Loucy (cell line): ENCODE measurements at regions not wholly inside any gene's neighbourhood (a gene's known extent, or its start where the extent isn't known, plus 50 kb on each side); places are given as distances from the start of the nearest gene placed in this dataset.

Source experiments
- H2AFZ ChIP-seq: fragments of 200-600 bp; sonication (generic); 2 replicates; pipeline ENCODE4 v1.6.0; 2016; ENCODE audit warnings: antibody characterized with exemption, mild to moderate bottlenecking, low read length, moderate library complexity
- H3F3A ChIP-seq: fragments of 200-600 bp; 2 replicates; pipeline ENCODE4 v1.6.0; 2016; ENCODE audit warnings: antibody characterized with exemption, low read depth, mild to moderate bottlenecking
- H3K27me3 ChIP-seq: fragments of 200-600 bp; sonication (generic); 2 replicates; pipeline ENCODE4 v1.6.1; 2014; ENCODE audit warnings: low read length, mild to moderate bottlenecking; ENCODE audit not compliant: insufficient read depth, poor library complexity, severe bottlenecking
- H3K36me3 ChIP-seq: fragments of 200-600 bp; sonication (generic); 2 replicates; pipeline ENCODE4 v1.6.1; 2016; ENCODE audit warnings: low read length; ENCODE audit not compliant: insufficient read depth
- H3K4me1 ChIP-seq: fragments of 200-600 bp; sonication (generic); 2 replicates; pipeline ENCODE4 v1.5.1; 2014; ENCODE audit warnings: low read length, mild to moderate bottlenecking; ENCODE audit not compliant: insufficient read depth, poor library complexity, severe bottlenecking
- H3K4me2 ChIP-seq: fragments of 200-600 bp; sonication (generic); 2 replicates; pipeline ENCODE4 v1.6.0; 2014; ENCODE audit warnings: antibody characterized with exemption, low read length, low read depth, mild to moderate bottlenecking; ENCODE audit not compliant: poor library complexity, severe bottlenecking
- H3K4me3 ChIP-seq: fragments of 200-600 bp; sonication (generic); 2 replicates; pipeline ENCODE4 v1.5.1; 2014; ENCODE audit warnings: low read length, mild to moderate bottlenecking, mixed read lengths; ENCODE audit not compliant: poor library complexity, severe bottlenecking
- H3K79me2 ChIP-seq: fragments of 200-600 bp; sonication (generic); 2 replicates; pipeline ENCODE4 v1.6.1; 2014; ENCODE audit warnings: low read length; ENCODE audit not compliant: insufficient read depth
- H3K9ac ChIP-seq: fragments of 200-600 bp; sonication (generic); 2 replicates; pipeline ENCODE4 v1.6.0; 2014; ENCODE audit warnings: mild to moderate bottlenecking, low read depth, low read length, moderate library complexity; ENCODE audit not compliant: poor library complexity, severe bottlenecking
- H3K9me2 ChIP-seq: fragments of 200-600 bp; sonication (generic); replicated peaks from 2 replicates; pipeline ENCODE4 v1.6.1; 2016; ENCODE audit warnings: low read depth, low read length, mixed read lengths
- H3K9me3 ChIP-seq: fragments of 200-600 bp; sonication (generic); 2 replicates; pipeline ENCODE4 v1.6.1; 2014; ENCODE audit warnings: mild to moderate bottlenecking, antibody characterized with exemption, low read length, low read depth; ENCODE audit not compliant: insufficient read depth
- H4K20me1 ChIP-seq: fragments of 200-600 bp; sonication (generic); 2 replicates; pipeline ENCODE4 v1.6.0; 2014; ENCODE audit warnings: antibody characterized with exemption, low read length, mild to moderate bottlenecking; ENCODE audit not compliant: insufficient read depth, poor library complexity, severe bottlenecking
- EZH2phosphoT487 ChIP-seq: fragments of 200-600 bp; IDR thresholded peaks from 2 replicates; pipeline ENCODE4 v1.6.1; 2018; ENCODE audit warnings: antibody characterized with exemption, mild to moderate bottlenecking, moderate library complexity, borderline replicate concordance
- TF ChIP-seq, protein P1 (sequence below): fragments of 200-600 bp; sonication (generic); conservative IDR thresholded peaks from 2 replicates; pipeline ENCODE4 v1.5.1; 2014; ENCODE audit warnings: mild to moderate bottlenecking, antibody characterized with exemption, low read length

- H3K4me1 ChIP-seq = no peaks in the 10 kb centered on the region
- no peaks in the 10 kb centered on the region for H3K36me3 ChIP-seq
- no peaks in the 10 kb centered on the region for H3K27me3 ChIP-seq
- no peak overlapping the region for H2AFZ ChIP-seq
- H3K4me2 ChIP-seq = no peak overlapping the region
- H3K9ac ChIP-seq = no peak overlapping the region
- no peaks in the 10 kb centered on the region for H3K79me2 ChIP-seq
- H3K4me3 ChIP-seq = no peak overlapping the region
- no peaks in the 10 kb centered on the region for H4K20me1 ChIP-seq
- H3K9me3 ChIP-seq = no peaks in the 10 kb centered on the region
- H3F3A ChIP-seq = no peaks in the 10 kb centered on the region
- TF ChIP-seq, protein P1, sequence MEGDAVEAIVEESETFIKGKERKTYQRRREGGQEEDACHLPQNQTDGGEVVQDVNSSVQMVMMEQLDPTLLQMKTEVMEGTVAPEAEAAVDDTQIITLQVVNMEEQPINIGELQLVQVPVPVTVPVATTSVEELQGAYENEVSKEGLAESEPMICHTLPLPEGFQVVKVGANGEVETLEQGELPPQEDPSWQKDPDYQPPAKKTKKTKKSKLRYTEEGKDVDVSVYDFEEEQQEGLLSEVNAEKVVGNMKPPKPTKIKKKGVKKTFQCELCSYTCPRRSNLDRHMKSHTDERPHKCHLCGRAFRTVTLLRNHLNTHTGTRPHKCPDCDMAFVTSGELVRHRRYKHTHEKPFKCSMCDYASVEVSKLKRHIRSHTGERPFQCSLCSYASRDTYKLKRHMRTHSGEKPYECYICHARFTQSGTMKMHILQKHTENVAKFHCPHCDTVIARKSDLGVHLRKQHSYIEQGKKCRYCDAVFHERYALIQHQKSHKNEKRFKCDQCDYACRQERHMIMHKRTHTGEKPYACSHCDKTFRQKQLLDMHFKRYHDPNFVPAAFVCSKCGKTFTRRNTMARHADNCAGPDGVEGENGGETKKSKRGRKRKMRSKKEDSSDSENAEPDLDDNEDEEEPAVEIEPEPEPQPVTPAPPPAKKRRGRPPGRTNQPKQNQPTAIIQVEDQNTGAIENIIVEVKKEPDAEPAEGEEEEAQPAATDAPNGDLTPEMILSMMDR = no peak
- TF ChIP-seq EZH2phosphoT487 = no peak
- no peaks in the 10 kb centered on the region for H3K9me2 ChIP-seq
Observed at GRCh38 chr13:91050970-91051369, 296.5 kb upstream of the MIR17HG start.

DNA sequence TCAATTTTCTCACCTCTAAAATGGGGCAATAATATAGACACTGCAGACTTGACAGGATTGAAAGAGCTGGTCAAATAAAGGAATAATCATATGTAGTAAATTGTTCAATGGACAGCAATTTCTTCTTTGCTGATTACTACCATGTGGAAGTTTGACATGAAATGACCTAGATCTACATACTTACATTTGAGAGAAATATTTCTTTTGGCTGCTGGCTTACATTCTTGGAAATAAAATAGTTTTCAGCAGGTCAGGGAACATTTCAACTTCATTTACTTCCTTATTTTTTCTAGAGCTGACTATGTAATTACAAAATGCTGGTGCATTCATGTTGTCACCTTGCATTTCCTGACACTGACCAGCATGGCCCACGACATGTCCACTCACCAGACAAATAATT, 294.6 kb upstream of the MIR17HG start:
- no peaks in the 10 kb centered on the region for H3F3A ChIP-seq
- H3K79me2 ChIP-seq = no peaks in the 10 kb centered on the region
- no peaks in the 10 kb centered on the region for H3K27me3 ChIP-seq
- H4K20me1 ChIP-seq = no peaks in the 10 kb centered on the region
- no peak overlapping the region for H3K4me3 ChIP-seq
- no peak overlapping the region for H3K4me2 ChIP-seq
- H3K36me3 ChIP-seq = no peaks in the 10 kb centered on the region
- no peaks in the 10 kb centered on the region for H3K9me2 ChIP-seq
- H3K9me3 ChIP-seq = no peaks in the 10 kb centered on the region
- TF ChIP-seq, protein P1 = no peak
- TF ChIP-seq EZH2phosphoT487 = no peak
- no peaks in the 10 kb centered on the region for H3K4me1 ChIP-seq
- H3K9ac ChIP-seq = no peak overlapping the region
- H2AFZ ChIP-seq = no peak overlapping the region

DNA sequence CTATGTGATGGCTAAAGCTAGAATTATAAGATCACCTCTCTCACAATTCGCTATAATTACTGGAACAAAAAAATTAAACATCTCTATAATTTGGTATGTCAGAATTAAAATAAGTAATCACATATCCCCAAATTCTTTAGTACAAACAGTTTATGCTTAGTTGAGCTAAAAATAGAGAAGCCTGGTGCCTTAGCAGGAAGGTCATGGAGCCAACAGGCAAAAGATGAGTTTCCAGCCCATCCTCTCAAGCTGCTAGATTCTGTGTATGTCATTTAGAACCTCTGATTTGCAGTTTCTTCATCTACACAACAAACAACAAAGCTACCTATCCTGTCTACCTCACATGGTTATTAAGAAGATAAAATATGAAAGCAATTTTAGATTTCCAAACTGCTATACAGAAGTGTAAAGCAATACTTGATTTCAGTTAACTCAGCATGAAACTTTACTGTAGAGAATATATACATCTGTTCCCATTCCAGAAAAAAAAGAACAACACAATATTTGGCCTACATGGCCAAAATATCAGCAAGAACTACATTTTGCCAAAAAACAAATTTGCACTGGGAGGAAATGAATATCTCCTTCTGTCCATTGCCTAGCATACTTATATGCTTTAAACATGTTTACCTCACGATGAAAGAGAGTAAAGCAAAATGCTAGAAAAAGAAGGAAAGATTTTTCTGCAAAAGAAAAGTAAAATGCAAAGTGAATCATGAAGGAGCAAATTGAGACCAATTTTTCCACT, 294.0 kb upstream of the MIR17HG start:
- H3K36me3 ChIP-seq = no peaks in the 10 kb centered on the region
- H3K27me3 ChIP-seq = no peaks in the 10 kb centered on the region
- no peaks in the 10 kb centered on the region for H4K20me1 ChIP-seq
- no peak overlapping the region for H2AFZ ChIP-seq
- H3K9ac ChIP-seq = no peak overlapping the region
- no peak overlapping the region for H3K4me3 ChIP-seq
- no peaks in the 10 kb centered on the region for H3K9me3 ChIP-seq
- no peak overlapping the region for H3K4me2 ChIP-seq
- no peaks in the 10 kb centered on the region for H3K9me2 ChIP-seq
- no peaks in the 10 kb centered on the region for H3F3A ChIP-seq
- TF ChIP-seq EZH2phosphoT487 = no peak
- TF ChIP-seq, protein P1 = no peak
- H3K79me2 ChIP-seq = no peaks in the 10 kb centered on the region
- no peaks in the 10 kb centered on the region for H3K4me1 ChIP-seq
